Activated T-cell treated with anti-CD3 and anti-CD28 coated beads for 4 hours (primary cell): ENCODE measurements at regions not wholly inside any gene's neighbourhood (a gene's known extent, or its start where the extent isn't known, plus 50 kb on each side); places are given as distances from the start of the nearest gene placed in this dataset.
"Not testable (repeated sequence)": the region's sequence is repeated elsewhere in the genome, so short reads cannot be mapped to it uniquely, and the experiment has no call there.

Source experiments
- DNase-seq: peaks from one replicate; pipeline ENCODE4 v3.0.0-alpha.2; 2020

- no peak for DNase-seq
Measured at GRCh38 chr5:125226825-125227224, 480.4 kb upstream of the ZNF608 start.

DNA sequence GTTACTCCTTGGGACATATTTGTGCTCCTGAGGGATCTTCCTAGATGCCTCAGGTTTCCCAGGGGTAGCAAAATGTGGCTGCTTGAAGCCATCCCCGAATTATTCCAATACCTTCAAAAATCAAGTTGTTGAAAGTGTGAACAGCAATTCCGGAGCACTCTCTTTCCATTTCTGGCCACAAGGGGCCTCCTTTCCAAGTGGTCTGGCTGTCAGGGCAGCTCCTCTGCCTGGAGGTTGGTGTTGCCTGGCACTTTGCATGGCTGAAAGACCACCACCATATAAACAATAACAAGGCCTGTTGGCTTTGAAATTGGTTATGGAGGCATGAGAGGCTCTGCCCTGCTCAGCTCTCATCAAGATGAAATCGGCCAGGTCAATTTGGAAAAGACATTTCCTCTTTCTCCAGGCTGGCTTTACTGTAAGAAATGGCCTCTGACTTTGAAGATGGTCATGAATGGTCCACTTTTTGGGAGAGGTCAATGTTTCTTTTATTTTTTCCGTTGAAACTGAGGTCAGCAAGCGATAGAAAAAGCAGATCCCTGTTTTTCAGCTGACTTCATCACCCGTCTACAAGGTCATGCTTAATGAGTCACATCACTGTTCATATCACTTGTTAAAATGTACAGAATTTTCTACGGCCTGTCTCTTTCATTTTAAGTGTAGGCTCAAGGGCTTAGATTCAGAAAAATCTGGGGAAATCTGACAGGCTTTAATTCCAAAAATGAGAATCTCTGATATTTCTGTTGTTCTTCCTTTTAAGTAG, 481.1 kb upstream of the ZNF608 start:
- DNase-seq = no peak

GRCh38 chr5:125228363-125229070, 482.1 kb upstream of the ZNF608 start:
- DNase-seq = no peak

DNA sequence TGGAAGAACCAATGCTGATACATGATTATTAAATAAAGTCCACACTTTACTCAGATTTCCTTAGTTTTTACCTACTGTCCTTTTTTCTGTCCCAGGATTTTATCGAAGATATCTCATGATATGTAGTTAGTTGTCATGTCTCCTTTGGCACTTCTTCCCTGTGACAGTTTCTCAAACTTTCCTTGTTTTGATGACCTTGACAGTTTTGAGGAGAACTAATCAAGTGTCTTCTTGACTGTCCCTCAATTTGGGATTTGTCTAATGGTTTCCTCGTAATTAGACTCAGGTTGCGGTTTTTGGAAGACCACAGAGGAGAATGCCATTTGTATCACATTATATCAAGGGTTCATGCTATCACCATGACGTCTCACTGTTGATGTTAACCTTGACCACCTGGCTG, 483.1 kb upstream of the ZNF608 start:
- no peak for DNase-seq

GRCh38 chr5:125232779-125233230, 486.4 kb upstream of the ZNF608 start:
- no peak for DNase-seq

GRCh38 chr5:125233944-125234343, 487.5 kb upstream of the ZNF608 start:
- DNase-seq = no peak

DNA sequence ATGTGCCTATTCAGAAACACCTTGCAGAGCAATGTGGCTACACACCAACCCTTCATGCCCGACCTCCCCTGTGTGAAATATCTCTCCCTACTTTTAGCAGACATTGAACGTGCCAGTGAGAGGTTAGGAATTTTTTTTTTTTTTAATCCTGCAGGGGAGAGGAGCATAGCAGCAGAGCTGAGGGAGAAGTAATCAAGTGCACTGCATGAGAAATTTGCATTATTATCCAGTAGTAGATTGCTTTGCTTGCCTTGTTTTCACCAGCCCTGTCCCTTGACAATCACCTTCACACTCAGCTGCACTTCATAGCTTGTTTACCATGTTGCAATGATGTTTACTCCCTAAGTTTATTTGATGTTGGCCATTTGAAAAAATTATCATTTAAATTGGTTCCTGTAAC, 489.6 kb upstream of the ZNF608 start:
- DNase-seq = no peak

DNA sequence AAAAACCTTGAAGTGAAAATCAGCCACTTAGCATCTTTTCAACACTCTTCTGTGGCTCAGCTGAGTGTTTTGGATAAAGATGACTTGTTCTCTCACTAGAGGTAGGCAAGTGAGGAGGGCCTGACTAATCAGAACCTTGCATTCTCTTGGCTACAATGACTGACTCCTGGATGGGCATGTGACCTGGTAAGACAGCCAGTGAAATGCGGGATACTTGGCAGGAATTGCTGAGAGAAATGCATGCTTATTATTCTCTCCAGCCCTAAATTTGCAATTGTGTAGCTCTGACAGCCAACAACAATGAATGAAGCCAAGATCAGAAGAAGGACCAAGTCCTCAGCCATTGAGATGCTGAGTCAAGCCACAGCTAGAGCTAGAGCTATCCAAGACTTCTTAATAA, 490.5 kb upstream of the ZNF608 start:
- no peak for DNase-seq

DNA sequence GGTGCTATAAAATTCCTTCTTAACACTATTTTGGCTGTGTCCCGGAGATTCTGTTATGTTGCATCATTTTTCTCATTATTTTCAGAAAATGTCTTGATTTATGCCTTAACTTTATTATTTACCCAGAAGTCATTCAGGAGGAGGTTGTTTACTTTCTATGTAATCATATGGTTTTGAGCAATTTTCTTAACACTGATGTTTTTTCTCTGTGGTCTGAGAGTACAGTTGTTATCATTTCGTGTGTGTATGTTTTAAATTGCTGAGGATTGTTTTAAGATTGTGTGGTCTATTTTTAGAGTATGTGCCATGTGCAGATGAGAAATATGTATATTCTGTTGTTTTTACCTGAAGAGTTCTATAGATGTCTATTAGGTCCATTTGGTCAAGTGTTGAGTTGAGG, 498.1 kb upstream of the ZNF608 start:
- no peak for DNase-seq

- DNase-seq = no peak
Measured at GRCh38 chr5:125245216-125245615, 498.8 kb upstream of the ZNF608 start.

DNA sequence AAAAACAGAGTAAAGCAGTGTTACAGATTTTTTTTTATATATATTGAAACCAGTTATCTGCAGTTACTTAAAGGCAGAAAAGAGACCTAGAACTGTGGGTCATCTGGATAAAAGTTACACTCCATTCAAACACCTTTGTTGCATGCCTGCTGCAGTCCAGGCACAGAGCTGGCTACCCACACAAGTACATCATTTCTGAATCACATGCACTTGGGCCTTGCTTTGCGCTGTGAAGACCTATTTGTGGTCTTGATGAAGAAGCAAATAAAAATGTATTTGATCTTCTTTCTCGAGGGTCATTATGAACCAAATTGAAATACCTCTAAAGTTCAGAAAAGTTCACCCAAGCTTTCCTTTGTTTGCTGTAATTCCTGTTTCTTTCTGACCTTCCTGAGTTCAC, 503.0 kb upstream of the ZNF608 start:
- no peak for DNase-seq

- no peak for DNase-seq
Measured at GRCh38 chr5:125251703-125252102, 505.3 kb upstream of the ZNF608 start.

- DNase-seq = not testable (repeated sequence)
Measured at GRCh38 chr5:125253634-125254033, 507.2 kb upstream of the ZNF608 start.

DNA sequence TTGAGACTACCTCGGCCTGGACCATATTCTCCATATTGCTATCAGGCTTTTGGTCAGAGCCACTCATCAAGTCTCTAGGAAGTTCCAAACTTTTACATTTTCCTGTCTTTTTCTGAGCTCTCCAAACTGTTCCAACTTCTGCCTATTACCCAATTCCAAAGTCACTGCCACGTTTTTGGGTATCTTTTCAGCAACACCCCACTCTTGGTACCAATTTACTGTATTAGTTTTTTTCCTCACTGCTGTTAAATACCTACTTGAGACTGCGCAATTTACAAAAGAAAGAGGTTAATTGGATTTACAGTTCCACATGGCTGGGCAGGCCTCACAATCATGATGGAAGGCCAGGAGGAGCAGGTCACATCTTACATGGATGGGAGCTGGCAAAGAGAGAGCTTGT, 507.8 kb upstream of the ZNF608 start:
- DNase-seq = no peak

DNA sequence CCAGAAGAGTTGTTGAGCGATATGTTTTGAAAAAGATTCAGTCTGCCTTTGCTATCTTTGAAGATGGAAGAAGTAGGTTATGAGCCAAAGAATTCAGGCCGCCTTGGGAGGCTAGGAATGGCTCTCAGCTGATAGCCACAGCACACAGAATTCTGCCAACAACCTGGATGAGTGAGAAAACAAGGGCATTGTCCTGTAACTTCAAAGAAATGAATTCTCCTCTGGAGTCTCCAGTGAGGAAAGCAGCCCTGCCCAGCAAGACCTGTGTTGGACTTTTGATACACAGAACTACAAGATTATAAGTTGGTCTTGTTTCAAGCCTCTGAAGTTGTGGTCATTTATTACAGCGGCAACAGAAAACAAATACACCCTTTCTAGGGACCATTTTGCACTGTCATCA, 509.9 kb upstream of the ZNF608 start:
- no peak for DNase-seq

- no peak for DNase-seq
Measured at GRCh38 chr5:125257057-125257972, 510.9 kb upstream of the ZNF608 start.

DNA sequence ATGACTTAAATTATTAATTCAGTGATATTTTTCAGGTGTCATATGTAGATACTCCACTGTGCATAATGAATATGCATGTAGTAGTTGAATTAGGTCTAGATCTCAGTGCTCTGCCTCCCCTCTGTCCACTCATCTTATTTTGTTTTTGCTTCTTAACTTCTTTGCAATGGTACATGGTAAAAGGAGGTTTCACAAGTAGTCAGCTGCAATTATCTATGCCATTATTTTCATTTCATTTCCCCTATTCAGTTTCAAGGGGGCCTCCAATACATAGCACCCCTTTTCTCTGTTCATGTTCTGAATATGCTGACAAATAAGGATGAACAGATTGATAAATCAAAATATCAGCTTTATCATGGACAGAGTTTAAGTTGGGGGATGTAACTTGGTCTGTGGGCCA, 511.6 kb upstream of the ZNF608 start:
- DNase-seq = no peak

DNA sequence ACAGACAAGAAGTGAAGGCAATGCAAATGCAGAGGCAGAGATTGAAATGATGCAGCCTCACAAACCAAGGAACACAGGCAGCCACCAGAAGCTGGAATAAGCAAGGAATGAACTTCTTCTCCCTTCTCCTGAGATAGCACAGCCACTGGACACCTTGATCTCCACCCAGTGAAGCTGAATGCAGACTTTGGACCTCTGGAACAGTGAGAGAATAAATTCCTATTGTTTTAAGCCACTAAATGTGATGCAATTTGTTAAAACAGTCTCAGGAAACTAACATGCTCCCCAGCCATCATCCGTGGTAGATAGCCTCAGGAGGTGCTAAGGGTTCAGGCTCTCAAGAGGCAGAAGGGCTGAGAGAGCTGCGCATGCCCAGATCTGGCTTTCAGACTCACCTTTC, 512.2 kb upstream of the ZNF608 start:
- DNase-seq = no peak

DNA sequence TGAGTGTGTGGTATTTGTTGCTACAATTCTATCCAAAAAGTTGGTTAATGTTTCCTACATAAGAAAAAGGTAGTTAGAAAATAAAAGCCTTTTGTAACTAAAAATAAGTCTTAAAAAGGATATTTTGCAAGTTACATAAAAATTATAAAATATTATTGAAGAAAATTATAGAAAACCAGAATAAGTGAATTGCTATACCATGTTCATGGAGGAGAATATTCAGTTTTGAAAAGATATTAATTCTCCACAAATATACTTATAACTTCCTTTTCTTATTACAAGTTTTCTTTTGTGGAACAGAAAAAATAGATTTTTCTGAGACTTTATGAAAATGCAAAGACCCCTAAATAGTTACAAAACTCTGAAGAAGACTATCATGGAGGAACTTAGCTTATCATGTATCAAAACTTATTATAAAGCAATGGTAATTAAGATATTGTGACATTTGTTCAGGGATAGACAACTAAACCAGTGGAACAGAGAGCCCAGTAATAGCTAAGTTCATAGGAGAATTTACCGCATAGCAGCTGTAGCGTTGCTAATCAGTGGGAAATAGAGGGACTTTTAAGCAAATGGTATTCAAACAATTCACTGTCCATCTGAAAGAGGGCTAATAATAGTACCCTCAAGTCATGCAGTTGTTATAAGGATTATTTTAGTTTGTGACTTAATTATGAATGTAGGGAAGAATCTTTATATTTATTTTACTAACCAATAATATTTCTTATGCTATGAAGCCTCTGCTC, 515.2 kb upstream of the ZNF608 start:
- no peak for DNase-seq

DNA sequence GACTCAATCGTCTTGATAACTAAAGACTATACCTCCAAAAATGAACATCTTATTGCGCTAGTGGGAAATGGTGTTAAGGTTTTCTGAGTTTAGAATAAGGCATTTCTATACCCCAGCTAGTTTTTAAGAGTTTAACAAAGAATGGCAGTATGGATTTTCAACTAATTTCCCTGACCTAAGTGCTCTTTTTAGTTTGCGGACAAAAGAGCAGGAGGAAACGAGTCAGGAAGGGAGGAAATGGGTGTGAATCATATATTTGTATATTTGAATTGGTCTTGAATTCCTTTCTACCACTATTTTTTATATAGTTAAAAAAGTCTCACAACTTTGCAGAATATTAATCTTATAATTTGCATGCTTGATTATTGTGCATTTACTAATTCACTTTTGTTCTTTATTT, 516.3 kb upstream of the ZNF608 start:
- no peak for DNase-seq

DNA sequence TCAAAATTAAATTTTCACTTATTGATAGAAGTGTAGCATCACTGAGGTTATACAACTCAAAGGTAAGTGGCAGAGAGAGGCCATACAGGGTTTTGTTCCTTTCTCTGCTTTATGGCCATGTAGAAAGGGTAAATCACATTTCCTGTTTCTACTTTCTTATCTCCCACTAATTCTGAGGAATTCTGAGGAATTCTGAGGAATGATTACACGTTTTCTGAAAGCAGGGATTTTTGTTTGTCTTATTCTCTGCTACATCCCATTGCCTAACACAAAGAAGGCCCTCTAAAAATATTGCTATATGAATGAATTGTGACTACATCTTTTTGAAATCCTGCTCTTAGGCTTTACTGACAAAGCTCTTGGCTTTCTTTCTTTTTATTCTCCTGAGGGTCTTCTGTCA, 516.9 kb upstream of the ZNF608 start:
- no peak for DNase-seq

DNA sequence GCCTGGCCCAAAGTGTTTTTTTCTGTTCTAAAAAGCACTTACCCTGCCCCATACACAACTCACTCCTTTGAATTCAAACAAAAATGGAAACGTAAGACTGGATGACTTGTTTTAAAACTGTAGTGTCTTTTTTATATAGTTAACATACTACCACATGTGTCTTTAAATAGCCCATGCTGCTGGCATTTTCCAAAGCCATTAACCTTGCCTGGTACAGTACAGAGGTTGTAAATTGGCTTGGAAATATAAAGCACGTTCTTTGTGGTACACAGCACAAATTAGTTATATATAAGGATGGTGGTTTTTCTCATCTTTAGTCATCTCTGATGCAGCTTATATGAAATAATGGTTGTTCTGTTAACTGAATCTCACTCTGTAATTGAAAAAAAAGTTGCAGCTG, 519.7 kb upstream of the ZNF608 start:
- no peak for DNase-seq
